ENCODE measurements at regions not wholly inside any gene's neighbourhood (a gene's known extent, or its start where the extent isn't known, plus 50 kb on each side); places are given as distances from the start of the nearest gene placed in this dataset.

DNA sequence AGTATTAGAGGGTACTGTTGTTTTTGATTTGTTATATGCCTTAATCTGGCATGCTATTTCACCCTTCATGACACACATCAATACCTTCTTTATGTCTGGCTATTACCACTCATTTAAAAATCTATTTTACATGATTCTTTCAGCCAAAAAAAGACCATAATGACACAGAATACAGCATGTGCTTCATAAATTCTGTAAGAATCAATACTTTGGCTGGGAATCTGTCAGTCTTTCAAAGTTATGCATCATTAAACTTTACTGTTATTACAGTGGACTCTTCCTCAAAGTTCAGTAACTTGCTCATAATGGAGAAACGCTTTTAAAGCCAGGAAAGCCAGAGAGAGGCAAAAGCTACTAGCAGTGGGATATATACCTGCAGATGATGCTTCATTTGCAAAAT is 247.2 kb upstream of the ADGRL2 start:
- TF ChIP-seq, protein P1, sequence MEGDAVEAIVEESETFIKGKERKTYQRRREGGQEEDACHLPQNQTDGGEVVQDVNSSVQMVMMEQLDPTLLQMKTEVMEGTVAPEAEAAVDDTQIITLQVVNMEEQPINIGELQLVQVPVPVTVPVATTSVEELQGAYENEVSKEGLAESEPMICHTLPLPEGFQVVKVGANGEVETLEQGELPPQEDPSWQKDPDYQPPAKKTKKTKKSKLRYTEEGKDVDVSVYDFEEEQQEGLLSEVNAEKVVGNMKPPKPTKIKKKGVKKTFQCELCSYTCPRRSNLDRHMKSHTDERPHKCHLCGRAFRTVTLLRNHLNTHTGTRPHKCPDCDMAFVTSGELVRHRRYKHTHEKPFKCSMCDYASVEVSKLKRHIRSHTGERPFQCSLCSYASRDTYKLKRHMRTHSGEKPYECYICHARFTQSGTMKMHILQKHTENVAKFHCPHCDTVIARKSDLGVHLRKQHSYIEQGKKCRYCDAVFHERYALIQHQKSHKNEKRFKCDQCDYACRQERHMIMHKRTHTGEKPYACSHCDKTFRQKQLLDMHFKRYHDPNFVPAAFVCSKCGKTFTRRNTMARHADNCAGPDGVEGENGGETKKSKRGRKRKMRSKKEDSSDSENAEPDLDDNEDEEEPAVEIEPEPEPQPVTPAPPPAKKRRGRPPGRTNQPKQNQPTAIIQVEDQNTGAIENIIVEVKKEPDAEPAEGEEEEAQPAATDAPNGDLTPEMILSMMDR (IDR thresholded peaks at IDR 0.05; ENCODE audit: extremely low read depth, missing control alignments): no peak
- no peak for DNase-seq (ENCODE audit: low spot score)

DNA sequence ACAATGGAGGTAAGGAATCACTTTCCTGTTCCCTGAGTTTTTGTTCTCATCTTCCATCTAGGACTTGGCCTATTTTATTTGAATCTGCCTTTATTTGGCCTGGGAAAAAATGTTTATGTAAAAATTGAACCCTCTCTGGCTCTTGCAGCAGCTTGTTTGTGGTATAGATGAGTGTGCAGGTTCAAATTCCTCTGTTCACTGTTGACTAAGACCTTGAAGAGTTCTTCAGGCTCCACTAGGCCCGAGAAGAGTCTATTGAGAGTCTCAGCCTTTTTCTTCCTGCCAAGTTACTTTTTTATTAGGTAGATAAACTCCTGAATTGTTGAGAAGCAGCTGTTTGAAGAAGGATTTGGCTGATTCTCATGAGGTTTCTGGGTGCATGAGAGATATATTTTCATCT is 248.8 kb upstream of the ADGRL2 start:
- DNase-seq (ENCODE audit: low spot score): no peak
- TF ChIP-seq, protein P1 (IDR thresholded peaks at IDR 0.05; ENCODE audit: extremely low read depth, missing control alignments): no peak

DNA sequence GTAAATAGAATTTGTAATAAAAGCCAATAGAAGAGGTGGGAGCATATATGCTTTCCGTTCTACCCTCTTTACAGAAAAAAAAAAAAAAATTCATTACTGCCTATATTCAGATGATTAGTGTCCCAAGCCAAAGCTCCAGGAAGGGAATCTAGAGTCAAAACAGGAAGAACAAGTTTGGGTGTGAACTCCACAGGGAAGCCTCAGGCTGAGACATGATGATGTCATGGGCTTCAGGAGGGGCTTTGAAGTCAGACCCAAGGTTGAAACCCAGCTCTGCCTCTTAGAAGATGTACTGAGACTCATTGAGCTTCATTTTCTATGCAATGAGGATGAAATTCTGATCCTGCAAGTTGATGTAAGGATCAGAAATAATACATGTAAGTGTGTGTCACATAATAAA is 250.0 kb upstream of the ADGRL2 start:
- TF ChIP-seq, protein P1 (IDR thresholded peaks at IDR 0.05; ENCODE audit: extremely low read depth, missing control alignments): no peak
- no peak for DNase-seq (ENCODE audit: low spot score)

DNA sequence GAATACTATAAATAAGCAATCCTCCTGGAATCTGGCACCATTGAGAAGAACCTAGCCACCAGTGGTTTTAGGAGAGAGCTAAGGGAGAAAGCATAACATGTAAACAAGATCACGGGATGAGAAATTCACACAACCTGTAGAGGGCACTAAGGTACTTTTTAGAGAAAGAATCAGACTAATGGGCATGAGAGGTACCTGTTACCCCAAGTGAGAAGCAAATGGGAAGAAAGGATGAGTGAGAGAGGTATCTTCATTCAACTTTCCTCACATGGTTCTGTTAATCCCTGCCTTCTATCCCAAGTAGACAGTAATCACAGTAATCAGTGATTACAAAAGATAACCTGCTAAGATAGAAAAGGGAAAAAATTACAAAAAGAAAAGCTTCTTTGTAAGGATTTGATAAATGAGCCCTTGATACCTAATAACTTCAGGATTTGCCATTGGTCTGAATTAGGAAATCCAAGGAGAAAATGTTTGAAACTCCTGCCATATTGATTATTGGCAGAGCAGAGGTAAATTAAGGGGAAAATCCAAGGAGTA is 251.1 kb upstream of the ADGRL2 start:
- TF ChIP-seq, protein P1 (IDR thresholded peaks at IDR 0.05; ENCODE audit: extremely low read depth, missing control alignments): no peak
- peak; percentile 25 for DNase-seq (ENCODE audit: low spot score)

DNA sequence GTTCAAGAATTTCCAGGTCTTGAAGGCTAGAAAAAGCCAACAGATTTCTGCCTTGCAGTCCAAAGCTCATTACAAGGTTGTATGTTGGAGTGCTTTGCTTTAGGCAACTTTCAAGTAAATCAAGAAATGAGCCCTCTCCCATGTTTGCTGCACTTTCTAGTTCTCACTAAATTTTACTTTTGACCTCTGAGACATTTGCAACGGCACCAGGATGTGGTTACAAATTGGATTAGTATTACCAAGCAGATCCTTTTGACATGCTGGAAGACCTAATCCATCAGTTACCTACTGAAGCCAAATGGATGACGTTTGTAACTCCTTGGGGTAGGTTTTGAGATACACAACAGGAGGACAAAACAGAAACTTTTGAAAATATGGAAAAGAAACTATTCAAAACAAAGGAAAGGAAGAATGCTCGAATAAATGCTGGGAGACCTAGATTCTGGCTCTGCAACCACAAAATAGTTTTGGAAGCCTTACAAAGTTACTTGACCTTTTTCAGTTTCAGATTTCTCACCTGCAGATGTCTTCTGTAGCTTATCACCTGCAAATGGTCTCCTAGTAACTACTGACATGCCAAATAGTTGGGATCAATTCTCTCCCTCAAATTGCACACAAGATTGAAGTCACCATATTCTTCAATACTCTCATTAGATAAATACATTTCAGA is 251.7 kb upstream of the ADGRL2 start:
- DNase-seq (ENCODE audit: low spot score): peak; percentile 7
- TF ChIP-seq, protein P1 (IDR thresholded peaks at IDR 0.05; ENCODE audit: extremely low read depth, missing control alignments): no peak

DNA sequence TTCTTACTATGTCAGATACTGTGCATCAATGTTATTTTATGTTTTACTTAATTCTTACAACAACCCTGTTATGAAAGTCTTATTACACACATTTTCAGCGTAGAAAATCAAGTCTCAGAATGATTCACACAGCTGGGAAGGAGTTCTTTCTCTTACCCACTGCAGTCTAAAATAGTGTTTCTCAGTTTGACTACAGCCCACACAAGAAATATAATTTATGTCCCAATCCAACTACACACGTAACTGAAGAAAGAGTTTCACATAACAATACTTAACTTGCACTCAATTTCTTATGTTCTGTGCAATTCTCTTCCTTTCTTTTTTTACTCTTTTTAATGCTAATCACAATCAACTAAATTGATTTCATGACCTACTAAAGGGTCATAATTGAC is 252.8 kb upstream of the ADGRL2 start:
- TF ChIP-seq, protein P1 (IDR thresholded peaks at IDR 0.05; ENCODE audit: extremely low read depth, missing control alignments): no peak
- DNase-seq (ENCODE audit: low spot score): peak; percentile 8

DNA sequence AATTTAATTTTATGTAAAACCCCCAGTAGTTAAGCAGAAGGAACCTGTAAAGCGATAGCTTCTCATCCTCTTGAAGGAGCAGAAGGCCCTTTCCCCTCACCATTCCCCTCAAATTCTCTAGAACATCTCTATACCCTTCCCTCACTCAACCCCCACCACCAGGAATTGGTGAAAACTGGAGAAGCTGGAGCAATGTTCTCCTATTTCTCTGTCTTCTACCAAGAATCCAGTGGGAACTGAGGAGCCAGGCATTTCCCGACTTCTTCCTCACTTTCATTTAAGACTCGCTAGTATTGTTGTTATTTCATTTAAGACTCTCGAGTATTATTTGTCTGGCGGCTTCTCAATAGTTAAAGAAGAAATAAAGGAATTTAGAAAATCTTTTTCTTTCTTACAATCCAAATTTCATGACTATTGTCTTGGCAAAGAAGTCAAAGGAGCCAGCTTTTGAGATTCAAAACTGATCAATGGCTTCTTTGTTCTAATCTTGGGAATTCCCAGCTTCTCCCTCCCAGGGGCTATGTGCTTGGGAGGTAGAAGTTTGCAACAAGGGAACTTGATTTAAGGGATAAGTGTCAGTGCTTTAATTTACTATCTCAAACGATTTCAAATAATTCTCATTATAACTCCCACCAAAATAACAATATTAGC is 253.3 kb upstream of the ADGRL2 start:
- TF ChIP-seq, protein P1 (IDR thresholded peaks at IDR 0.05; ENCODE audit: extremely low read depth, missing control alignments): no peak
- DNase-seq (ENCODE audit: low spot score): no peak
